GM18511 (cell line): ENCODE measurements at regions not wholly inside any gene's neighbourhood (a gene's known extent, or its start where the extent isn't known, plus 50 kb on each side); places are given as distances from the start of the nearest gene placed in this dataset.
"Not testable (repeated sequence)": the region's sequence is repeated elsewhere in the genome, so short reads cannot be mapped to it uniquely, and the experiment has no call there.

Experiments
- ATAC-seq: cut with Tn5 transposase; IDR thresholded peaks from one replicate; pipeline ENCODE4 v1.9.1; 2021; ENCODE audit warnings: mild to moderate bottlenecking, moderate library complexity; ENCODE audit not compliant: unreplicated experiment

- ATAC-seq: no peak
These were observed 1185.9 kb upstream of the B3GALT2 start for GRCh38 chr1:194372266-194372665.

GRCh38 chr1:194369622-194370021 lies 1183.2 kb upstream of the B3GALT2 start:
- no peak for ATAC-seq

GRCh38 chr1:194369060-194369459 lies 1182.6 kb upstream of the B3GALT2 start:
- ATAC-seq: no peak

GRCh38 chr1:194367121-194367520 lies 1180.7 kb upstream of the B3GALT2 start:
- ATAC-seq: no peak

GRCh38 chr1:194366705-194367104 lies 1180.3 kb upstream of the B3GALT2 start:
- ATAC-seq: no peak

- no peak for ATAC-seq
These were observed 1175.9 kb upstream of the B3GALT2 start for GRCh38 chr1:194362327-194362726.

GRCh38 chr1:194361374-194362131 lies 1175.1 kb upstream of the B3GALT2 start:
- no peak for ATAC-seq

- ATAC-seq: no peak
These were observed 1171.8 kb upstream of the B3GALT2 start for GRCh38 chr1:194358208-194358581.

- ATAC-seq: not testable (repeated sequence)
These were observed 1171.3 kb upstream of the B3GALT2 start for GRCh38 chr1:194357573-194358207.

- ATAC-seq: no peak
These were observed 1169.2 kb upstream of the B3GALT2 start for GRCh38 chr1:194355488-194356106.

- no peak for ATAC-seq
These were observed 1166.7 kb upstream of the B3GALT2 start for GRCh38 chr1:194353121-194353520.

GRCh38 chr1:194347200-194347599 lies 1160.8 kb upstream of the B3GALT2 start:
- ATAC-seq: no peak

GRCh38 chr1:194342484-194343262 lies 1156.3 kb upstream of the B3GALT2 start:
- no peak for ATAC-seq

- no peak for ATAC-seq
These were observed 1155.2 kb upstream of the B3GALT2 start for GRCh38 chr1:194341587-194341986.

- no peak for ATAC-seq
These were observed 1153.1 kb upstream of the B3GALT2 start for GRCh38 chr1:194339471-194339870.

- ATAC-seq: peak; percentile 65
These were observed 1152.0 kb upstream of the B3GALT2 start for GRCh38 chr1:194338241-194338948.

GRCh38 chr1:194333240-194333639 lies 1146.8 kb upstream of the B3GALT2 start:
- no peak for ATAC-seq

GRCh38 chr1:194331758-194332157 lies 1145.3 kb upstream of the B3GALT2 start:
- no peak for ATAC-seq

GRCh38 chr1:194322751-194323150 lies 1136.3 kb upstream of the B3GALT2 start:
- ATAC-seq: no peak

- ATAC-seq: no peak
These were observed 1132.4 kb upstream of the B3GALT2 start for GRCh38 chr1:194318790-194319280.

GRCh38 chr1:194309697-194310096 lies 1123.3 kb upstream of the B3GALT2 start:
- no peak for ATAC-seq
